Karpas-422 (cell line): ENCODE measurements at regions not wholly inside any gene's neighbourhood (a gene's known extent, or its start where the extent isn't known, plus 50 kb on each side); places are given as distances from the start of the nearest gene placed in this dataset.

ENCODE experiments used
- DNase-seq: peaks from one replicate; pipeline ENCODE4 v3.0.0-alpha.2; 2015
- H2AFZ ChIP-seq: fragments of 200-600 bp; sonication (generic); 2 replicates; pipeline ENCODE4 v1.6.1; 2014; ENCODE audit warnings: antibody characterized with exemption, low read length, mixed read lengths
- H3K27ac ChIP-seq: fragments of 200-600 bp; sonication (generic); 2 replicates; pipeline ENCODE4 v1.5.1; 2014; ENCODE audit warnings: mild to moderate bottlenecking, low read length, moderate library complexity
- H3K27me3 ChIP-seq: fragments of 200-600 bp; sonication (generic); 2 replicates; pipeline ENCODE4 v1.6.1; 2014; ENCODE audit warnings: low read length, mixed read lengths
- H3K36me3 ChIP-seq: fragments of 200-600 bp; sonication (generic); 2 replicates; pipeline ENCODE4 v1.6.1; 2014; ENCODE audit warnings: low read length, mixed read lengths; ENCODE audit not compliant: insufficient read depth
- H3K4me1 ChIP-seq: fragments of 200-600 bp; sonication (generic); 2 replicates; pipeline ENCODE4 v1.6.1; 2014; ENCODE audit warnings: mild to moderate bottlenecking, low read length, mixed read lengths
- H3K4me2 ChIP-seq: fragments of 200-600 bp; sonication (generic); 2 replicates; pipeline ENCODE4 v1.6.1; 2014; ENCODE audit warnings: low read length, low read depth, mild to moderate bottlenecking; ENCODE audit not compliant: poor library complexity, severe bottlenecking
- H3K4me3 ChIP-seq: fragments of 200-600 bp; sonication (generic); 2 replicates; pipeline ENCODE4 v1.5.1; 2014; ENCODE audit warnings: mild to moderate bottlenecking, antibody characterized with exemption, low read length, mixed read lengths
- H3K79me2 ChIP-seq: fragments of 200-600 bp; sonication (generic); 2 replicates; pipeline ENCODE4 v1.6.1; 2014; ENCODE audit warnings: mild to moderate bottlenecking, low read length, mixed read lengths
- H3K9ac ChIP-seq: fragments of 200-600 bp; sonication (generic); 2 replicates; pipeline ENCODE4 v1.6.0; 2014; ENCODE audit warnings: low read length
- H3K9me2 ChIP-seq: fragments of 200-600 bp; sonication (generic), shearing (Covaris generic); replicated peaks from 2 replicates; pipeline ENCODE4 v1.6.0; 2014; ENCODE audit warnings: mild to moderate bottlenecking, low read length, moderate library complexity; ENCODE audit not compliant: insufficient read depth
- H3K9me3 ChIP-seq: fragments of 300-700, 200-600 bp; sonication (generic); 2 replicates; pipeline ENCODE4 v1.6.1; 2014; ENCODE audit warnings: low read length, mixed read lengths
- H4K20me1 ChIP-seq: fragments of 200-600 bp; sonication (generic); 2 replicates; pipeline ENCODE4 v1.6.1; 2014; ENCODE audit warnings: mild to moderate bottlenecking, antibody characterized with exemption, low read length, low read depth; ENCODE audit not compliant: insufficient read depth

- no peaks in the 10 kb centered on the region for H3K79me2 ChIP-seq
- H3K9me2 ChIP-seq, result no peaks in the 10 kb centered on the region
- no peak overlapping the region for H3K27ac ChIP-seq
- H3K36me3 ChIP-seq, result no peaks in the 10 kb centered on the region
- H3K4me1 ChIP-seq, result no peaks in the 10 kb centered on the region
- no peak overlapping the region for H3K9ac ChIP-seq
- no peak overlapping the region for H3K4me2 ChIP-seq
- H3K9me3 ChIP-seq, result peaks cover 10% of the 10 kb centered on the region
- no peak overlapping the region for H2AFZ ChIP-seq
- H3K4me3 ChIP-seq, result no peak overlapping the region
- H3K27me3 ChIP-seq, result no peaks in the 10 kb centered on the region
- no peak for DNase-seq
- no peaks in the 10 kb centered on the region for H4K20me1 ChIP-seq
Measured at GRCh38 chr13:48761256-48761655, 107.5 kb downstream of the CYSLTR2 start.

DNA sequence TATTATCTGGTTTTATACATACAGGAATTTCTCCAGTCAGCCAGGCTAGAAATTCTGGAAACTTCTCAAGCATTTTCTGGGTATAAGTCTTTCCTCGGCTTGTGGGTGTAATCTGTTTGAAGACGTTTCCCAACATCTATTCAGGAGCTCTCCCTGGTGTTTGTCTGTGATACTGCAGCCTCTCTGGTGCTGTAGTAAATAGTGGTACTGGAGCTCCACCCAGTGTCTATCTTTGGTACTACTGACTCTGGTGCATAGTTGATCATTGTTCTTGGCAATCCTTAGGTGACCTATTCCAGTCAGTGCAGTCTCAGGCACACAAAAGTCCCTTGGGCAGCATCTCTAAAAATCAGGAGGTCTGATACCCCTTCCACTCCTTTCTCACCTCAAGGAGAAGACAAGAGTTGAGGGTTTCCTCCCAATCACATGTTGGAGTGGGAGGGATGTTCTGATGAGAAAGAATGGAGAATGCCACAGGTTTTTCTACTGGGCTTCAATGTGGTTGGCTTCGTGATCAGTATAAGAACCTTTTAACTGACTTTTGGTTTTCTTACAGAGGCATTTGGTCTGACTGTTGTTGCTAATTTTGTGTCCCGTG lies 115.5 kb downstream of the CYSLTR2 start:
- H3K9me3 ChIP-seq, result peaks cover 10% of the 10 kb centered on the region
- H2AFZ ChIP-seq, result 0 out of 2 replicates have a peak overlapping the region, but pooled peaks have one; percentile 12
- no peaks in the 10 kb centered on the region for H3K79me2 ChIP-seq
- no peak overlapping the region for H3K4me3 ChIP-seq
- H4K20me1 ChIP-seq, result no peaks in the 10 kb centered on the region
- no peak overlapping the region for H3K4me2 ChIP-seq
- H3K4me1 ChIP-seq, result peaks cover 3% of the 10 kb centered on the region
- H3K27ac ChIP-seq, result no peak overlapping the region
- H3K9me2 ChIP-seq, result no peaks in the 10 kb centered on the region
- no peaks in the 10 kb centered on the region for H3K36me3 ChIP-seq
- peak; percentile 95 for DNase-seq
- no peaks in the 10 kb centered on the region for H3K27me3 ChIP-seq
- H3K9ac ChIP-seq, result no peak overlapping the region

- Histone ChIP-seq H3K27ac (no peak overlapping the region), H3K36me3 (no peaks in the 10 kb centered on the region), H3K27me3 (no peaks in the 10 kb centered on the region), H3K9me3 (peaks cover 3% of the 10 kb centered on the region), H4K20me1 (no peaks in the 10 kb centered on the region), H3K9ac (no peak overlapping the region), H3K9me2 (no peaks in the 10 kb centered on the region), H2AFZ (no peak overlapping the region), H3K4me2 (no peak overlapping the region), H3K4me1 (peaks cover 3% of the 10 kb centered on the region), H3K79me2 (no peaks in the 10 kb centered on the region), H3K4me3 (no peak overlapping the region)
- DNase-seq, result no peak
Measured at GRCh38 chr13:48770372-48770771, 116.6 kb downstream of the CYSLTR2 start.

- DNase-seq, result no peak
- H3K9me2 ChIP-seq, result no peaks in the 10 kb centered on the region
- H2AFZ ChIP-seq, result no peak overlapping the region
- no peaks in the 10 kb centered on the region for H3K27me3 ChIP-seq
- H3K36me3 ChIP-seq, result no peaks in the 10 kb centered on the region
- no peak overlapping the region for H3K4me3 ChIP-seq
- peaks cover 3% of the 10 kb centered on the region for H3K4me1 ChIP-seq
- H3K9me3 ChIP-seq, result no peaks in the 10 kb centered on the region
- no peak overlapping the region for H3K4me2 ChIP-seq
- no peaks in the 10 kb centered on the region for H3K79me2 ChIP-seq
- no peaks in the 10 kb centered on the region for H4K20me1 ChIP-seq
- no peak overlapping the region for H3K27ac ChIP-seq
- H3K9ac ChIP-seq, result no peak overlapping the region
Measured at GRCh38 chr13:48772908-48773307, 119.2 kb downstream of the CYSLTR2 start.

DNA sequence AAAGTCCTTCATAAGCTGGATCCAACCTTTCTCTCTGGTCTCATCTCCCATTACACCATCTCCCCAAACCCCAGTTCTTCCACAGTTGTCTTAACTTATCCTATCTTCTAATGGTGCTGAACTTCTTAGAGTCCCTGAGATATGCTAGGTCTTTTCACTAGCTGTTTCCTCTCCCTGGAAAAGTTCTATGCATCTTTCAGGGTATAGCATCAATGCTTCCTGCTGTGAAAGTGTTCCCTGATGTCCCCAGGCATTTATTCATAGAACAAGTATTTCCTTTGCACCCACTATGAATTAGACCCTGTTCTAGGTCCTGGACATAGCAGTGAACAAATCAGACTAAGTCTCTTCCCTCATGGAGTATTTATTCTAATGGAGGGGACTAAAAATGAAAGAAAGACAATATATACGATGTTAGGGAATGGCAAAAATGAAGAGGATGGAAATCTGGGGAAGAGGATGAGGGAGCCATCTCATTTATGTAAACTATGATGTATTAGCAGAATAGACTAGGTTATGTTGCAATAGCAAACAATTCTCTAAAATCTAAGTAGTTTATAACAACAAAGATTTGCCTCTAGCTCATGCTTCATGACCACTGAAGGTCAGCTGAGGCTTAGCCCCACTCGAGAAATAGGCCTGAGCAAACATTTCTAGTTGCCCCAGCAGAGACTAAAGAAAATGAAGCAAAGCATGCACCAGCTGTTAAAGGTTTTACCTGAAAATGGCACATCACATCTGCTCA lies 120.0 kb downstream of the CYSLTR2 start:
- Histone ChIP-seq H3K9ac (no peak overlapping the region), H3K9me2 (no peaks in the 10 kb centered on the region), H3K36me3 (no peaks in the 10 kb centered on the region), H3K79me2 (no peaks in the 10 kb centered on the region), H3K9me3 (no peaks in the 10 kb centered on the region), H3K4me3 (no peak overlapping the region), H4K20me1 (no peaks in the 10 kb centered on the region), H3K27ac (no peak overlapping the region), H2AFZ (no peak overlapping the region), H3K27me3 (no peaks in the 10 kb centered on the region), H3K4me1 (peaks cover 3% of the 10 kb centered on the region), H3K4me2 (no peak overlapping the region)
- no peak for DNase-seq

- no peaks in the 10 kb centered on the region for H3K27me3 ChIP-seq
- H3K9me2 ChIP-seq, result no peaks in the 10 kb centered on the region
- H3K4me3 ChIP-seq, result no peak overlapping the region
- DNase-seq, result no peak
- no peak overlapping the region for H3K27ac ChIP-seq
- H3K9me3 ChIP-seq, result peaks cover 4% of the 10 kb centered on the region; the same call in 1 of the 2 replicates
- no peak overlapping the region for H2AFZ ChIP-seq
- H3K4me1 ChIP-seq, result no peaks in the 10 kb centered on the region
- no peaks in the 10 kb centered on the region for H4K20me1 ChIP-seq
- no peaks in the 10 kb centered on the region for H3K36me3 ChIP-seq
- H3K4me2 ChIP-seq, result no peak overlapping the region
- no peak overlapping the region for H3K9ac ChIP-seq
- H3K79me2 ChIP-seq, result no peaks in the 10 kb centered on the region
Measured at GRCh38 chr13:48775285-48775684, 121.6 kb downstream of the CYSLTR2 start.

DNA sequence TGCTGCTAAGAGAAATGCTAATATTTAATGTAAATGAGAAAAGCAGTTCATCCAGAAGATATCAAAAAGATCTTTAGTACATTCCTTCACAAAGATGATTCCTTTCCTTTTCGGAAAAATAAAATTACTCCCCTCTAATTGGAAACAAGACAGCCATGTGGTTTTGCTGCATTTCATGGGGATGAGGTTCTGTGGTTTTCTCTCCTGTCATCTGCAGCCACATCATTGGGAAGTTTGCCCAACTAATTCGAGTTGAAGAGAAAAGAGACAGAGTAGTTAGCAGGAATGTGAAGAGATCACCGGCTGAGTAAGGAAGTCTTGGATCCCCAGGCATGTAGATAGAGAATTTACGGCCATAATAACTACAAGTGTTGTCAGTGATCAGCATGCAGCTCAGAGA lies 122.1 kb downstream of the CYSLTR2 start:
- H3K9me3 ChIP-seq, result peaks cover 7% of the 10 kb centered on the region; the same call in 1 of the 2 replicates
- no peaks in the 10 kb centered on the region for H3K9me2 ChIP-seq
- H3K27me3 ChIP-seq, result no peaks in the 10 kb centered on the region
- no peak overlapping the region for H3K4me2 ChIP-seq
- H3K4me3 ChIP-seq, result no peak overlapping the region
- no peak overlapping the region for H2AFZ ChIP-seq
- no peaks in the 10 kb centered on the region for H3K36me3 ChIP-seq
- no peaks in the 10 kb centered on the region for H3K4me1 ChIP-seq
- no peak overlapping the region for H3K27ac ChIP-seq
- no peak overlapping the region for H3K9ac ChIP-seq
- H4K20me1 ChIP-seq, result no peaks in the 10 kb centered on the region
- no peak for DNase-seq
- H3K79me2 ChIP-seq, result no peaks in the 10 kb centered on the region

DNA sequence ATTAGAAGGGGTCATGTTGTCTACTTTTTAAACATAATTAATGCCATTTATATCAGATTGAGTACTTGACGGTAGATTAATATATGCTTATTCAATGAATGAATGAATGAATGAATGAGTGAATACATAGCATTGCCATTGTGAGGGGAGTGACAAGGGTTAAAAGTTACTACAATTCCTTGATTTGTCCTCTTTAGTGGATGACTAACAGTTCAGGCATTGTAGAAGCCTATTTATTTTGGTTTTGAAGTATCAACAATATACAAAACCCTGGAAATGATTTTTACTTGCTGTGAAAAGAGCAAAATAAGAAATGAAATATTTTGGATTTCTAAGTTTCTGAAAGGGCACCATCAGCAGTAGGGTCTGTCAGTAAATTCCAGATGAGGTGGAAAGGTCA lies 122.7 kb downstream of the CYSLTR2 start:
- H3K79me2 ChIP-seq, result no peaks in the 10 kb centered on the region
- peaks cover 10% of the 10 kb centered on the region; the same call in 1 of the 2 replicates for H3K9me3 ChIP-seq
- no peak overlapping the region for H3K27ac ChIP-seq
- no peak overlapping the region for H2AFZ ChIP-seq
- H3K36me3 ChIP-seq, result no peaks in the 10 kb centered on the region
- H3K4me1 ChIP-seq, result no peaks in the 10 kb centered on the region
- no peaks in the 10 kb centered on the region for H3K27me3 ChIP-seq
- H3K9ac ChIP-seq, result no peak overlapping the region
- H3K9me2 ChIP-seq, result no peaks in the 10 kb centered on the region
- no peak overlapping the region for H3K4me2 ChIP-seq
- no peaks in the 10 kb centered on the region for H4K20me1 ChIP-seq
- DNase-seq, result no peak
- no peak overlapping the region for H3K4me3 ChIP-seq
